HepG2 (cell line): ENCODE measurements at regions not wholly inside any gene's neighbourhood (a gene's known extent, or its start where the extent isn't known, plus 50 kb on each side); places are given as distances from the start of the nearest gene placed in this dataset.

Source experiments
- CSRNP1 ChIP-seq: sonication (generic); formaldehyde crosslinking; IDR thresholded peaks from 2 replicates; pipeline ENCODE4 v1.8.1; 2023; ENCODE audit warnings: mild to moderate bottlenecking, missing genetic modification reagents
- HOMEZ ChIP-seq: IDR thresholded peaks from 2 replicates; pipeline ENCODE4 v1.6.1; 2016; ENCODE audit warnings: low read depth
- KLF6 ChIP-seq: IDR thresholded peaks from 2 replicates; pipeline ENCODE4 v1.8.0; 2016; ENCODE audit warnings: missing biosample characterization, missing genetic modification reagents
- RARA ChIP-seq: IDR thresholded peaks from 2 replicates; pipeline ENCODE4 v1.6.1; 2016; ENCODE audit warnings: missing genetic modification reagents, missing compliant biosample characterization
- RFX3 ChIP-seq: IDR thresholded peaks from 2 replicates; pipeline ENCODE4 v1.6.1; 2016; ENCODE audit warnings: missing biosample characterization, missing genetic modification reagents
- SIX1 ChIP-seq: sonication (generic); formaldehyde crosslinking; IDR thresholded peaks from 2 replicates; pipeline ENCODE4 v1.4.0; 2020; ENCODE audit warnings: missing genetic modification reagents, borderline replicate concordance
- SIX4 ChIP-seq: sonication (generic); formaldehyde crosslinking; IDR thresholded peaks from 2 replicates; pipeline ENCODE4 v1.4.0; 2020; ENCODE audit warnings: missing genetic modification reagents
- SNRNP70 ChIP-seq: fragments of 200-400 bp; formaldehyde crosslinking; IDR thresholded peaks from 2 replicates; pipeline ENCODE4 v1.6.1; 2017; ENCODE audit warnings: mild to moderate bottlenecking, low read depth, low read length, moderate library complexity
- ZFP36L2 ChIP-seq: sonication (generic); formaldehyde crosslinking; IDR thresholded peaks from 2 replicates; pipeline ENCODE4 v1.4.0; 2020; ENCODE audit warnings: missing genetic modification reagents
- ZMYM4 ChIP-seq: sonication (generic); formaldehyde crosslinking; IDR thresholded peaks from 2 replicates; pipeline ENCODE4 v1.8.1; 2023; ENCODE audit warnings: mild to moderate bottlenecking, missing genetic modification reagents
- ZNF333 ChIP-seq: sonication (generic); formaldehyde crosslinking; IDR thresholded peaks from 2 replicates; pipeline ENCODE4 v1.4.0; 2020; ENCODE audit warnings: mild to moderate bottlenecking, missing genetic modification reagents, borderline replicate concordance
- ZNF446 ChIP-seq: sonication (generic); formaldehyde crosslinking; IDR thresholded peaks from 2 replicates; pipeline ENCODE4 v1.5.0; 2020; ENCODE audit warnings: mild to moderate bottlenecking, missing genetic modification reagents
- TF ChIP-seq, protein P1 (sequence below), 2 experiments: IDR thresholded peaks; 2 replicates each; pipeline ENCODE4 v1.6.1; 2011 to 2012; ENCODE audit warnings: low read length in 2 of 2, borderline replicate concordance in 1 of 2, low read depth in 1 of 2, mild to moderate bottlenecking in 1 of 2, moderate library complexity in 1 of 2
- TF ChIP-seq, protein P2 (sequence below): sonication (generic); formaldehyde crosslinking; IDR thresholded peaks from 2 replicates; pipeline ENCODE4 v1.4.0; 2020; ENCODE audit warnings: missing genetic modification reagents
- TF ChIP-seq, protein P3 (sequence below): sonication (generic); formaldehyde crosslinking; IDR thresholded peaks from 2 replicates; pipeline ENCODE4 v1.5.1; 2020; ENCODE audit warnings: mild to moderate bottlenecking, missing genetic modification reagents, borderline replicate concordance

- TF ChIP-seq, protein P1, sequence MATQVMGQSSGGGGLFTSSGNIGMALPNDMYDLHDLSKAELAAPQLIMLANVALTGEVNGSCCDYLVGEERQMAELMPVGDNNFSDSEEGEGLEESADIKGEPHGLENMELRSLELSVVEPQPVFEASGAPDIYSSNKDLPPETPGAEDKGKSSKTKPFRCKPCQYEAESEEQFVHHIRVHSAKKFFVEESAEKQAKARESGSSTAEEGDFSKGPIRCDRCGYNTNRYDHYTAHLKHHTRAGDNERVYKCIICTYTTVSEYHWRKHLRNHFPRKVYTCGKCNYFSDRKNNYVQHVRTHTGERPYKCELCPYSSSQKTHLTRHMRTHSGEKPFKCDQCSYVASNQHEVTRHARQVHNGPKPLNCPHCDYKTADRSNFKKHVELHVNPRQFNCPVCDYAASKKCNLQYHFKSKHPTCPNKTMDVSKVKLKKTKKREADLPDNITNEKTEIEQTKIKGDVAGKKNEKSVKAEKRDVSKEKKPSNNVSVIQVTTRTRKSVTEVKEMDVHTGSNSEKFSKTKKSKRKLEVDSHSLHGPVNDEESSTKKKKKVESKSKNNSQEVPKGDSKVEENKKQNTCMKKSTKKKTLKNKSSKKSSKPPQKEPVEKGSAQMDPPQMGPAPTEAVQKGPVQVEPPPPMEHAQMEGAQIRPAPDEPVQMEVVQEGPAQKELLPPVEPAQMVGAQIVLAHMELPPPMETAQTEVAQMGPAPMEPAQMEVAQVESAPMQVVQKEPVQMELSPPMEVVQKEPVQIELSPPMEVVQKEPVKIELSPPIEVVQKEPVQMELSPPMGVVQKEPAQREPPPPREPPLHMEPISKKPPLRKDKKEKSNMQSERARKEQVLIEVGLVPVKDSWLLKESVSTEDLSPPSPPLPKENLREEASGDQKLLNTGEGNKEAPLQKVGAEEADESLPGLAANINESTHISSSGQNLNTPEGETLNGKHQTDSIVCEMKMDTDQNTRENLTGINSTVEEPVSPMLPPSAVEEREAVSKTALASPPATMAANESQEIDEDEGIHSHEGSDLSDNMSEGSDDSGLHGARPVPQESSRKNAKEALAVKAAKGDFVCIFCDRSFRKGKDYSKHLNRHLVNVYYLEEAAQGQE (IDR thresholded peaks at IDR 0.05; ENCODE audit: borderline replicate concordance in 1 of 2, low read depth in 1 of 2, low read length in 2 of 2): 0 out of 4 replicates have a peak, but pooled peaks of 1 of the 2 experiments have one; percentile 27
- peak; percentile 31; the same call in 1 of the 2 replicates for TF ChIP-seq RARA (CRISPR knock-in tag)
- TF ChIP-seq ZNF446 (CRISPR knock-in tag): no peak
- peak; percentile 80 for TF ChIP-seq RFX3 (CRISPR knock-in tag)
- TF ChIP-seq ZMYM4 (CRISPR knock-in tag): peak; percentile 60
- no peak for TF ChIP-seq KLF6 (CRISPR knock-in tag)
- no peak for TF ChIP-seq ZFP36L2
- no peak for TF ChIP-seq ZNF333
- TF ChIP-seq SIX1 (CRISPR knock-in tag): peak; percentile 47; the same call in 1 of the 2 replicates
- TF ChIP-seq SIX4: peak; percentile 85
- no peak for TF ChIP-seq CSRNP1 (CRISPR knock-in tag)
- TF ChIP-seq, protein P2, sequence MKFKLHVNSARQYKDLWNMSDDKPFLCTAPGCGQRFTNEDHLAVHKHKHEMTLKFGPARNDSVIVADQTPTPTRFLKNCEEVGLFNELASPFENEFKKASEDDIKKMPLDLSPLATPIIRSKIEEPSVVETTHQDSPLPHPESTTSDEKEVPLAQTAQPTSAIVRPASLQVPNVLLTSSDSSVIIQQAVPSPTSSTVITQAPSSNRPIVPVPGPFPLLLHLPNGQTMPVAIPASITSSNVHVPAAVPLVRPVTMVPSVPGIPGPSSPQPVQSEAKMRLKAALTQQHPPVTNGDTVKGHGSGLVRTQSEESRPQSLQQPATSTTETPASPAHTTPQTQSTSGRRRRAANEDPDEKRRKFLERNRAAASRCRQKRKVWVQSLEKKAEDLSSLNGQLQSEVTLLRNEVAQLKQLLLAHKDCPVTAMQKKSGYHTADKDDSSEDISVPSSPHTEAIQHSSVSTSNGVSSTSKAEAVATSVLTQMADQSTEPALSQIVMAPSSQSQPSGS: 0 out of 2 replicates have a peak, but pooled peaks have one; percentile 22
- TF ChIP-seq, protein P3, sequence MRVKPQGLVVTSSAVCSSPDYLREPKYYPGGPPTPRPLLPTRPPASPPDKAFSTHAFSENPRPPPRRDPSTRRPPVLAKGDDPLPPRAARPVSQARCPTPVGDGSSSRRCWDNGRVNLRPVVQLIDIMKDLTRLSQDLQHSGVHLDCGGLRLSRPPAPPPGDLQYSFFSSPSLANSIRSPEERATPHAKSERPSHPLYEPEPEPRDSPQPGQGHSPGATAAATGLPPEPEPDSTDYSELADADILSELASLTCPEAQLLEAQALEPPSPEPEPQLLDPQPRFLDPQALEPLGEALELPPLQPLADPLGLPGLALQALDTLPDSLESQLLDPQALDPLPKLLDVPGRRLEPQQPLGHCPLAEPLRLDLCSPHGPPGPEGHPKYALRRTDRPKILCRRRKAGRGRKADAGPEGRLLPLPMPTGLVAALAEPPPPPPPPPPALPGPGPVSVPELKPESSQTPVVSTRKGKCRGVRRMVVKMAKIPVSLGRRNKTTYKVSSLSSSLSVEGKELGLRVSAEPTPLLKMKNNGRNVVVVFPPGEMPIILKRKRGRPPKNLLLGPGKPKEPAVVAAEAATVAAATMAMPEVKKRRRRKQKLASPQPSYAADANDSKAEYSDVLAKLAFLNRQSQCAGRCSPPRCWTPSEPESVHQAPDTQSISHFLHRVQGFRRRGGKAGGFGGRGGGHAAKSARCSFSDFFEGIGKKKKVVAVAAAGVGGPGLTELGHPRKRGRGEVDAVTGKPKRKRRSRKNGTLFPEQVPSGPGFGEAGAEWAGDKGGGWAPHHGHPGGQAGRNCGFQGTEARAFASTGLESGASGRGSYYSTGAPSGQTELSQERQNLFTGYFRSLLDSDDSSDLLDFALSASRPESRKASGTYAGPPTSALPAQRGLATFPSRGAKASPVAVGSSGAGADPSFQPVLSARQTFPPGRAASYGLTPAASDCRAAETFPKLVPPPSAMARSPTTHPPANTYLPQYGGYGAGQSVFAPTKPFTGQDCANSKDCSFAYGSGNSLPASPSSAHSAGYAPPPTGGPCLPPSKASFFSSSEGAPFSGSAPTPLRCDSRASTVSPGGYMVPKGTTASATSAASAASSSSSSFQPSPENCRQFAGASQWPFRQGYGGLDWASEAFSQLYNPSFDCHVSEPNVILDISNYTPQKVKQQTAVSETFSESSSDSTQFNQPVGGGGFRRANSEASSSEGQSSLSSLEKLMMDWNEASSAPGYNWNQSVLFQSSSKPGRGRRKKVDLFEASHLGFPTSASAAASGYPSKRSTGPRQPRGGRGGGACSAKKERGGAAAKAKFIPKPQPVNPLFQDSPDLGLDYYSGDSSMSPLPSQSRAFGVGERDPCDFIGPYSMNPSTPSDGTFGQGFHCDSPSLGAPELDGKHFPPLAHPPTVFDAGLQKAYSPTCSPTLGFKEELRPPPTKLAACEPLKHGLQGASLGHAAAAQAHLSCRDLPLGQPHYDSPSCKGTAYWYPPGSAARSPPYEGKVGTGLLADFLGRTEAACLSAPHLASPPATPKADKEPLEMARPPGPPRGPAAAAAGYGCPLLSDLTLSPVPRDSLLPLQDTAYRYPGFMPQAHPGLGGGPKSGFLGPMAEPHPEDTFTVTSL (CRISPR knock-in tag): peak; percentile 27; the same call in 1 of the 2 replicates
- 0 out of 2 replicates have a peak, but pooled peaks have one; percentile 24 for TF ChIP-seq HOMEZ
- no peak for TF ChIP-seq SNRNP70
Measured at GRCh38 chrY:21021811-21022210, 265.9 kb downstream of the RPS4Y2 start (continued).
